ENCODE measurements at regions not wholly inside any gene's neighbourhood (a gene's known extent, or its start where the extent isn't known, plus 50 kb on each side); places are given as distances from the start of the nearest gene placed in this dataset.

- TF ChIP-seq CTCF (IDR thresholded peaks at IDR 0.05) = no peak
- no peaks in the 10 kb centered on the region for H3K9me3 ChIP-seq
- ATAC-seq (ENCODE audit: insufficient number of reproducible peaks, low FRiP score, low read depth) (no peak), DNase-seq (ENCODE audit: low spot score) (no peak)
- H3K4me3 ChIP-seq = no peak overlapping the region
- H3K36me3 ChIP-seq = no peaks in the 10 kb centered on the region
- H3K4me1 ChIP-seq (ENCODE audit: control insufficient read depth in 1 of 2, low read depth in 2 of 2) = no peaks in the 10 kb centered on the region
- H3K27me3 ChIP-seq (replicated peaks; ENCODE audit: insufficient read depth) = no peaks in the 10 kb centered on the region
- H3K27ac ChIP-seq = no peak overlapping the region
Measured at GRCh38 chr2:194954218-194954617, 702.8 kb upstream of the SLC39A10 start.

DNA sequence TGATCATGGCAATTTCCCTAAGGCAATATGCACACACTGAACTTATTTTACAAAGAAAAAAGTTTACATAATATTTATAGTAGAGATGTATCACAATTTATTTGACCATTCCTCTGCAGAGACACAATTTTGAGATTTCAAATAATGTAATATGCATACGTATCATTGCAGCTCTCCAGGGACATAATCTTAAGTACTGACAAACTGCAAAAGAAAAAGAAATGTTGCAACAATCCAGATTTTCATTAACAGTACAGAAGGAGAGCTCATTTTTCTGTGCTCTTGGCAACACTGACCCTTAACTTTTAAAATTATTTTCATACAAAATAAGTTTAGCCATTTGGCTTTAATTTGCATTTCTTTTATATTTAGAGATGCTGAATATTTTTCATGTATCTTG is 710.2 kb upstream of the SLC39A10 start:
- TF ChIP-seq CTCF (IDR thresholded peaks at IDR 0.05) = no peak
- ATAC-seq (ENCODE audit: insufficient number of reproducible peaks, low FRiP score, low read depth) = no peak
- DNase-seq (ENCODE audit: low spot score) = no peak
- H3K4me1 ChIP-seq (ENCODE audit: control insufficient read depth in 1 of 2, low read depth in 2 of 2) = no peaks in the 10 kb centered on the region
- H3K9me3 ChIP-seq = no peaks in the 10 kb centered on the region
- H3K27me3 ChIP-seq (replicated peaks; ENCODE audit: insufficient read depth) = no peaks in the 10 kb centered on the region
- no peaks in the 10 kb centered on the region for H3K36me3 ChIP-seq
- no peak overlapping the region for H3K27ac ChIP-seq
- no peak overlapping the region for H3K4me3 ChIP-seq

DNA sequence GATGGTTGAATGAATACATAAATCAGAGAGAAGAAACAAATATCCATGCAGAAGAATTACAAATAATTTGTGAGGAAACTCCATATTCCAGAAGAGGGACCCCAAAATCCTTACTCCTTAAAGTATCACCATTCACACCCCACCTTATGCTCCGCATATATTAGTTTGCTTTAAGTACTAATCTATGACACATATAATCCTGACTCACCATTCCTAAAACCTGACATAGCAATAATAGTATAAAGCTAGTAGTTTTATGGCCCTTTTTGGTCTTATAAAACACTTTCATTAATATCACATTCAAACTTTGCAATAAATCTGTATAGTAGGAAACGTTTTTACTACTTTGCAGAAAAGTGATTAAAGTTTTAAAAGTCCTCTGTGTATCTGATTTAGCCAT is 719.0 kb upstream of the SLC39A10 start:
- no peak for DNase-seq (ENCODE audit: low spot score)
- Histone ChIP-seq H3K4me1 (ENCODE audit: control insufficient read depth in 1 of 2, low read depth in 2 of 2) (no peaks in the 10 kb centered on the region), H3K27me3 (replicated peaks; ENCODE audit: insufficient read depth) (no peaks in the 10 kb centered on the region), H3K36me3 (no peaks in the 10 kb centered on the region), H3K9me3 (no peaks in the 10 kb centered on the region), H3K27ac (no peak overlapping the region), H3K4me3 (no peak overlapping the region)
- ATAC-seq (ENCODE audit: insufficient number of reproducible peaks, low FRiP score, low read depth) = no peak
- no peak for TF ChIP-seq CTCF (IDR thresholded peaks at IDR 0.05)

DNA sequence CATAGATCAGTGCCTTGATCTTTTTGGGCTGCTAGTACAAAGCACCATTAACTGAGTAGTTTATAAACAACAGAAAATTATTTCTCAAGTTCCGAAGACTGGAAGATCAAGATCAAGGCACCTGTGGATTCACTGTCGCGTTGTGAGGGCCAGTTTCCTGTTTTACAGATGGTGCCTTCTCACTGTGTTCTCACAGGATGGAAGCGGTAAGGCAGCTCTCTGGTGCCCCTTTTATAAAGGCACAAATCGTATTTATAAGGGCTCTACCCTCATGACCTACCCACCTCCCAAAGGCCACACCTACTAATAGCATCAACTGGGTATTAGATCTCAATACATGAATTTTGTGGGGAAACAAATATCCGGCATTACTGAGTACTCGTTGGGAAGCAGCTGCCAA is 729.5 kb upstream of the SLC39A10 start:
- Histone ChIP-seq H3K9me3 (no peaks in the 10 kb centered on the region), H3K4me3 (no peak overlapping the region), H3K27me3 (replicated peaks; ENCODE audit: insufficient read depth) (no peaks in the 10 kb centered on the region), H3K36me3 (no peaks in the 10 kb centered on the region), H3K27ac (no peak overlapping the region), H3K4me1 (ENCODE audit: control insufficient read depth in 1 of 2, low read depth in 2 of 2) (no peaks in the 10 kb centered on the region)
- DNase-seq (ENCODE audit: low spot score) (no peak), ATAC-seq (ENCODE audit: insufficient number of reproducible peaks, low FRiP score, low read depth) (no peak)
- TF ChIP-seq CTCF (IDR thresholded peaks at IDR 0.05) = no peak

- Histone ChIP-seq H3K9me3 (no peaks in the 10 kb centered on the region), H3K27me3 (replicated peaks; ENCODE audit: insufficient read depth) (no peaks in the 10 kb centered on the region), H3K36me3 (no peaks in the 10 kb centered on the region), H3K27ac (no peak overlapping the region), H3K4me1 (ENCODE audit: control insufficient read depth in 1 of 2, low read depth in 2 of 2) (no peaks in the 10 kb centered on the region), H3K4me3 (no peak overlapping the region)
- no peak for TF ChIP-seq CTCF (IDR thresholded peaks at IDR 0.05)
- ATAC-seq (ENCODE audit: insufficient number of reproducible peaks, low FRiP score, low read depth) (no peak), DNase-seq (ENCODE audit: low spot score) (no peak)
Measured at GRCh38 chr2:194926873-194927272, 730.2 kb upstream of the SLC39A10 start.

Data from thoracic aorta (tissue), 2 donors.